ENCODE measurements at regions not wholly inside any gene's neighbourhood (a gene's known extent, or its start where the extent isn't known, plus 50 kb on each side); places are given as distances from the start of the nearest gene placed in this dataset.

DNA sequence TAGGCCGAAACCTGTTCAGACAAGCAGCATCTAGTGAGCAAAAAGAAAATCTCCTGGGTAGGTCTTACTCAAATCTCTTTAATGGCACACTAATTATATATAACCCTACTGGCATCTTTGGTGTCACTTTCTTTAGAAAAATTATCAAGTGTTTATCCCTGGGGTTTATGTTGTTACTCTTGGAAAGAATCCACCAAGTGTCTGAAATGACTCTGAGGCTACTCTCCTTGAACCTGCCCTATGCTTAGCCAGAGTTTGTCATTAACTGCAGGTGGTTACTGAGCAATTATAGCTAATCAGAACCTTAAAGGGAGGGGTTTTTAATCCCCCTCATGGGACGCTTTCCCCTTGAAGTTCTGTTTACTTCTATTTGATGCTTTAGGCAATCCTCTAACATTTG lies 381.9 kb downstream of the PLK2 start:
- Histone ChIP-seq H3K27ac (ENCODE audit: low read length) (no peak overlapping the region), H3K4me2 (ENCODE audit: low read depth, low read length) (no peak overlapping the region), H4K20me1 (ENCODE audit: insufficient read depth, low read length) (no peaks in the 10 kb centered on the region), H3K4me1 (ENCODE audit: low read length) (peaks cover 8% of the 10 kb centered on the region), H3K79me2 (ENCODE audit: low read length) (no peaks in the 10 kb centered on the region), H3K9me3 (replicated peaks; ENCODE audit: insufficient read depth, low read length) (no peaks in the 10 kb centered on the region), H3F3A (ENCODE audit: insufficient read depth, low read length) (no peaks in the 10 kb centered on the region), H3K4me3 (ENCODE audit: low read length) (no peak overlapping the region), H3K9ac (ENCODE audit: low read length) (no peak overlapping the region), H3K27me3 (replicated peaks; ENCODE audit: insufficient read depth, low read length) (no peaks in the 10 kb centered on the region), H3K9me2 (replicated peaks; ENCODE audit: insufficient read depth, low read length) (no peaks in the 10 kb centered on the region), H3K36me3 (replicated peaks; ENCODE audit: insufficient read depth, low read length) (no peaks in the 10 kb centered on the region), H2AFZ (ENCODE audit: low read length) (no peak overlapping the region)
- DNase-seq, result no peak
- TF ChIP-seq EZH2phosphoT487 (IDR thresholded peaks at IDR 0.05; ENCODE audit: low read length), result no peak
- TF ChIP-seq, protein P1, sequence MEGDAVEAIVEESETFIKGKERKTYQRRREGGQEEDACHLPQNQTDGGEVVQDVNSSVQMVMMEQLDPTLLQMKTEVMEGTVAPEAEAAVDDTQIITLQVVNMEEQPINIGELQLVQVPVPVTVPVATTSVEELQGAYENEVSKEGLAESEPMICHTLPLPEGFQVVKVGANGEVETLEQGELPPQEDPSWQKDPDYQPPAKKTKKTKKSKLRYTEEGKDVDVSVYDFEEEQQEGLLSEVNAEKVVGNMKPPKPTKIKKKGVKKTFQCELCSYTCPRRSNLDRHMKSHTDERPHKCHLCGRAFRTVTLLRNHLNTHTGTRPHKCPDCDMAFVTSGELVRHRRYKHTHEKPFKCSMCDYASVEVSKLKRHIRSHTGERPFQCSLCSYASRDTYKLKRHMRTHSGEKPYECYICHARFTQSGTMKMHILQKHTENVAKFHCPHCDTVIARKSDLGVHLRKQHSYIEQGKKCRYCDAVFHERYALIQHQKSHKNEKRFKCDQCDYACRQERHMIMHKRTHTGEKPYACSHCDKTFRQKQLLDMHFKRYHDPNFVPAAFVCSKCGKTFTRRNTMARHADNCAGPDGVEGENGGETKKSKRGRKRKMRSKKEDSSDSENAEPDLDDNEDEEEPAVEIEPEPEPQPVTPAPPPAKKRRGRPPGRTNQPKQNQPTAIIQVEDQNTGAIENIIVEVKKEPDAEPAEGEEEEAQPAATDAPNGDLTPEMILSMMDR (IDR thresholded peaks at IDR 0.05; ENCODE audit: low read length), result no peak

DNA sequence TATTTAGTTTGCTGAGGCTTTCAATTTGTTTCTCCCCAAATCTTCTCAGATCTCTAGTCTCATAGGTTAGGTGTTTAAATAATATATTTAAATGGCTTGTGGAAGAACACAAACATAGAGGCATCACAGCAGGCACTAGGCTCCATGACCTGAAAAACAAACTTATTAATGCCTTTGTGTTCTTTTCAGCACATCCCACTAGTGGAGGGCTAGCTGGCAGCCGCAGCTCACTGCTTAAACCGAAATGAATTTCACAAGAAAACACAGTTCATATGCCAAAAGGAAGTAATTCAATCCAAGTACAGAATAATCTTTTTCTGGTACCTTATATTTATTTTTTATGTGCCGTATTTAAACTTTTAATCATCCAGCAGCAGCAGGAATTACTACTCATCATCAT lies 382.5 kb downstream of the PLK2 start:
- Histone ChIP-seq H3K9me3 (replicated peaks; ENCODE audit: insufficient read depth, low read length) (no peaks in the 10 kb centered on the region), H3K36me3 (replicated peaks; ENCODE audit: insufficient read depth, low read length) (no peaks in the 10 kb centered on the region), H3F3A (ENCODE audit: insufficient read depth, low read length) (peaks cover 2% of the 10 kb centered on the region; the same call in 1 of the 2 replicates), H3K4me1 (ENCODE audit: low read length) (peaks cover 10% of the 10 kb centered on the region), H4K20me1 (ENCODE audit: insufficient read depth, low read length) (no peaks in the 10 kb centered on the region), H3K9me2 (replicated peaks; ENCODE audit: insufficient read depth, low read length) (no peaks in the 10 kb centered on the region), H3K9ac (ENCODE audit: low read length) (no peak overlapping the region), H2AFZ (ENCODE audit: low read length) (no peak overlapping the region), H3K27ac (ENCODE audit: low read length) (no peak overlapping the region), H3K4me3 (ENCODE audit: low read length) (no peak overlapping the region), H3K27me3 (replicated peaks; ENCODE audit: insufficient read depth, low read length) (no peaks in the 10 kb centered on the region), H3K79me2 (ENCODE audit: low read length) (no peaks in the 10 kb centered on the region), H3K4me2 (ENCODE audit: low read depth, low read length) (no peak overlapping the region)
- TF ChIP-seq EZH2phosphoT487 (IDR thresholded peaks at IDR 0.05; ENCODE audit: low read length) (no peak), EZH2 (optimal IDR thresholded peaks at IDR 0.05; ENCODE audit: low read depth, low read length) (no peak)
- TF ChIP-seq, protein P1 (IDR thresholded peaks at IDR 0.05; ENCODE audit: low read length), result no peak
- no peak for DNase-seq

DNA sequence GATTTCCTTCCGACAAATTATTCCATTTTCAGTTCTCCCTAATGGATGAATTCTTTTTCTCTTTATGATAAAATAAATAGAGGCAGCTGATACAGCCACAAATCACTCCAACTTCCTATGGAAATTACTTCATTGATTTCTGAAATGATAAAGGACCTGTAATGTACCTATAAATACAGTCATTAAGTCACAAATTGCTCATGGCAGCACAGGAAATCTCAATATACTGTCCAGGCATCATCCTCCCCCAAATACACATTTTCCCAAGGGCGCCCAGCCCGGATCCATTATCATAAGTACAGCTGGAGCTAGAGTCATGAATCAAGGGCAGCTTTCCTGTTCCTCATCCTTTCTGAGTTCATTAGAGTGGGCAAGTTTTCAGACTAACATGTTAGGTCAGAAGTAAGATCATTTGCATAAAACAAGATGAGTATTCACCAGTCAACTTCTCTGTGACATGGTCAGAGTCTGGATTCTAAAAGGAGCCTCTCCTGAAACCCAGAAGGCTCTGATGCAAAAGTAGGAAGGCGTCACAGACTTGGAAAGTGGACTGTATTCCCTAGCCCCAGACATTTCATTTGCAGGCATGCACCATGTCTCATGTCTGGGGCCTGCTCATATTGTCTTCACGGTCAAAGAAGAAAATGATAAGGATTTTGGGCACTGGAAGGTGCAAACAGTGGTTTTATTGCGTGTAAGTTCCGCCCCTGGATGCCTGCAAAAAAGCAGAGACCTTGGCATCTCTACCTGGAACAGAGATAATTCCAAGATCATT lies 383.2 kb downstream of the PLK2 start:
- peaks cover 8% of the 10 kb centered on the region for H3F3A ChIP-seq (ENCODE audit: insufficient read depth, low read length)
- no peak for DNase-seq

More for the DNA sequence above, 383.2 kb downstream of the PLK2 start:
- H3K4me3 ChIP-seq (ENCODE audit: low read length), result no peak overlapping the region
- no peaks in the 10 kb centered on the region for H3K36me3 ChIP-seq (replicated peaks; ENCODE audit: insufficient read depth, low read length)
- H3K9ac ChIP-seq (ENCODE audit: low read length), result no peak overlapping the region
- TF ChIP-seq EZH2phosphoT487 (IDR thresholded peaks at IDR 0.05; ENCODE audit: low read length) (no peak), EZH2 (optimal IDR thresholded peaks at IDR 0.05; ENCODE audit: low read depth, low read length) (no peak)
- TF ChIP-seq, protein P1 (IDR thresholded peaks at IDR 0.05; ENCODE audit: low read length), result no peak
- H3K27ac ChIP-seq (ENCODE audit: low read length), result no peak overlapping the region
- H3K4me1 ChIP-seq (ENCODE audit: low read length), result peaks cover 17% of the 10 kb centered on the region
- H3K9me2 ChIP-seq (replicated peaks; ENCODE audit: insufficient read depth, low read length), result no peaks in the 10 kb centered on the region
- H2AFZ ChIP-seq (ENCODE audit: low read length), result no peak overlapping the region
- H3K9me3 ChIP-seq (replicated peaks; ENCODE audit: insufficient read depth, low read length), result no peaks in the 10 kb centered on the region
- H3K4me2 ChIP-seq (ENCODE audit: low read depth, low read length), result no peak overlapping the region
- no peaks in the 10 kb centered on the region for H4K20me1 ChIP-seq (ENCODE audit: insufficient read depth, low read length)
- H3K79me2 ChIP-seq (ENCODE audit: low read length), result no peaks in the 10 kb centered on the region
- no peaks in the 10 kb centered on the region for H3K27me3 ChIP-seq (replicated peaks; ENCODE audit: insufficient read depth, low read length)

Measured in MM.1S (cell line).